DMS153 treated with DMSO at 0.1 percent for 48 hours (cell line): ENCODE measurements at regions not wholly inside any gene's neighbourhood (a gene's known extent, or its start where the extent isn't known, plus 50 kb on each side); places are given as distances from the start of the nearest gene placed in this dataset.
"Not testable (repeated sequence)": the region's sequence is repeated elsewhere in the genome, so short reads cannot be mapped to it uniquely, and the experiment has no call there.

ENCODE experiments used
- DNase-seq: peaks from one replicate; lab custom pipeline; 2025; ENCODE audit not compliant: unreplicated experiment; lab: John Stamatoyannopoulos, UW

- DNase-seq = no peak
These were observed 501.4 kb upstream of the ST8SIA4 start for GRCh38 chr5:101404531-101404930.

DNA sequence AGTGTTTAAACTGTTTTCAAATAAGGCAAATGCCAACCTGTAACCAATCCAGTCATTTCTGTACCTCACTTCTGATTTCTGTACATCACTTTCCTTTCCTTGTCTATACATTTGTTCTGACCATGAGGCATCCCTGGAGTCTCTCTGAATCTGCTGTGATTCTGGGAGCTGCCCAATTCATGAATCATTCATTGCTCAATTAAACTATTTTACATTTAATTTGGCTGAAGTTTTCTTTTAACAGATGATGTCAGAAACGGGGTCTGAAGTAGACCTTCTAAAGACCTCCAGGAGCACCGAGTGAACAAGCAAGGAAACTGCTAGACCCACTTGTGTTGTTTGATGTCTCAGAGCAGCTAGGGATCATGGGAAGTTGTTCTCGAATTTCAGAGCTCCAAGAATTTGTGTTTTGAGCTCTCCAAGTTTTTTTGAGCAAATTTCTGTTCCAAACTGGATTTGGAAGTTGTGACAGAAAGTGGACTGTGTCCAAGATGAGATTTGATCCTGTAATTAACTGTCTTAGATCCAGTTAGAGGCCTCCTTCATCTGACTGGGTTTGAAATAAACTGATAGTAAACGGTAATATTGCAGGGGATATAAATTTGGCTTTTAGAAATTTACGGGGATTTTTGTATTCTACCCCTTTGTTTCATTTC, 490.8 kb upstream of the ST8SIA4 start:
- no peak for DNase-seq

DNA sequence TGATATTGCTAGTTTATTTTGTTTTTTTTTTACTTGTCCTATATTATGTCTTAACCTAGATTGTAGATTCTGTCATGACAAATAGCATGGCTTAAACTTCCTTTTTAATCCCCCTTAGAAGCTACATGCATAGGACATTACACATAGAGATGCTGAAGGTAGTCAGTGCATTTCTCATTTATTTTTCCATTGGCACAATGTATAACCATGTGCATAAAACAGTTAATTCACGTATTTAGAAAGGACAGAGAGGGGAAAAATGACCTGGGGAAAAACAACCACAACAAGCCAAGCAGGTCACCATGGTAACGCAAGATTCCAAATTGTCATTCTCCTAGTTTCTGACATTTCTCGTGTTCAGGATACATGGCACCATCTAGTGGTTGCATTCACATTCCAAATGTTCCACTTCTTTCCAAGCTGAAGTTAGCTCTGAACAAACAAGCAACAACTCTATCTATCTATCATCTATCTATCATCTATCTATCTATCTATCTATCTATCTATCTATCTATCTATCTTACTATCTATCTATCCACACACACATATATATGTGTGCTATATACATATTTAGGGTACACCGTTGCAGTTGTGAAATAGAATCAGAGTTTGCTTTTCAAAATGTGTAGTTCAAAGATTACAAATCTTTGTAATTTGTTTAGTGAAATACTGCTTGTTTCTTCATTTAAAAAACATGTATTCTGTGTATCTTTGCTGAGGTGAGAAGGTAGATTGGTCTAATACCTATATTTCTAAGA, 487.2 kb upstream of the ST8SIA4 start:
- peak; percentile 3 for DNase-seq

DNA sequence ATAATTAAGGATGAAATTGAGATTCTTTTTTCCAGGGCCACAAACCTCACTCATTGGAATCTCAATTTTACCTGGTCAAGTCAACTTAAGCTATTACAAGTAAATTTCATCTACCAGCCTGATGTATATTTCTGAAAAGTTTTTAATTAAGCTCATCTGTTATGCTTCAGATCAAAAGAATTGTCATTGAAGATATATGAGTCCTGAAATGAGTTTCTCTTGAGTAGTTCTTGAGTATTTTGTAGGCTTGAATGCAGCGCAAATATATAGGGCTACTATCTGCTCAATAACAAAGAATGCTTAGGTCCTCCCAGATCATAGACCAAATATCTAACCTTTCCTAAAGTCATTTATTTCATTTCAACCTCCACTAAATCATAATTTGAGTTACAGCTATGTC, 482.2 kb upstream of the ST8SIA4 start:
- no peak for DNase-seq

GRCh38 chr5:101370181-101370580, 467.1 kb upstream of the ST8SIA4 start:
- no peak for DNase-seq

GRCh38 chr5:101364469-101364868, 461.4 kb upstream of the ST8SIA4 start:
- DNase-seq = no peak

DNA sequence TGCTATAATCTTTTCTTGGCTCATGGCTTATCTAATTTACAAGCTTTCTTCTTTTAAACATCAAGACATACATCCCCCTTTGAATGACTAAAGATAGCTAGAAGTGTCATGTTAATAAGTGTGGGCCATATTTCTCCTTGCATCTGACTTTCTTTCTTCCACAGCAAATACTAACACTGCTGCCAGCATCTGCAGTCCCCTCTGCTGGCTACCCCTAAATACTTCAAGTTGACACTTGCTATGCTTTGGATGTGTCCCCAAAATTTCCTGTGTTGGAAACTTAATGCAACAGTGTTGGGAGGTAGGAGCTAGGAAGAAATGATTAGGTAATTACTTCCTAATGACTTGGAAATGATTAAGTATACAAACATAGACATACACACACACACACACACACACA, 459.0 kb upstream of the ST8SIA4 start:
- DNase-seq = no peak

DNA sequence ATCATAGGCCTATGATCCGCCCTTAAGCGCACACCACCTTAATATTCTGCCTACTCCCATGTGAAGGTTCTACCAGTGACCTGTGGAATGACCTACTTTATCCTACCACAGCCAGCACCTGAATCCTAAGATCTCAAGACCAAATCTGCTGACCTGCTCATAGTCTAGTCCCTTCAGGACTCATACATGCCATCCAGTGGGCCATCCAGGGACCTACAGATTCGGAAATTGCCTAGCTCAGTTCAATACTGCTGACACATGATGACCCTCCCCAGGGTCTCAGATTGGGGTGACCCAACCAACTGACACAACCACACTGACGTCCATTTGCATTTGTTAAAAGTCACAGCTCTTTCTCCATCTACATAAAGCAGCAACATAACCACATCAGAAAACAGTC, 443.8 kb upstream of the ST8SIA4 start:
- DNase-seq = no peak

DNA sequence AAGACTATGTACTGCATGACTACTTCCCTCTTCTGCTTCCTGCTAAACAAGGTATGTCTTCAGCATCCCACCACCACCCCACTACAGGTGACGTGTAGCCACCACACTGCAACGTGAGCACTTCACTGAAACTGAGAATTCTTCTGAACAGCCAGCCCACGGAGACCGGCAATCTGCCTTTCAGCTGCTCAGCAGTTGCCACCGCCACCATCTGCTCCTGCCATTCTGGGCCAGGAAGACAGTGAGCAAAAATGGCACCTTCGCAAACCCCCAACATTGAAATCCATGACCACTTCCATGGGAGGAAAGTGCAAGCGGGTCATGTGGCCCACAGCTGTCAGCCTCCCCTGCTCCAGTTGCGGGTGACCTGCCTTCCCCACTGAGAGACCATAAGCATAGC, 443.4 kb upstream of the ST8SIA4 start:
- no peak for DNase-seq

- DNase-seq = no peak
These were observed 435.1 kb upstream of the ST8SIA4 start for GRCh38 chr5:101338226-101338625.

DNA sequence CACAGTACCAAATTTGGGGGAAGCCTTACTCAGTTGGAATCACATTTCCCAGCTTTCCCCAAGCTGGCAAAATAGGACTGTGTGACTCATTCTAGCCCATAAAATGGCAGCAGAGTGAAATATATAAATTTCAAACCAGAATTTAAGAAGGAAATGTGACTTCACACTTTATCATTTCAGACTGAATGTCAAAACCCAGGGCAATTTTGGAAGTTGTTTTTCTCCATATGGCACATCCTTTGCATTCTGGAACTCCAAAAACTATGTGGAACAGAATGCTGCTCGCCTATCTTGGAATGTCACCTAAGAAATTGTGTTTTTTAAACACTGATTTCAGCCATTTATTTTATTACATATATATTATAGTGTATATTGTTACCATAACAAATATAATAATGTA, 424.7 kb upstream of the ST8SIA4 start:
- no peak for DNase-seq

GRCh38 chr5:101326766-101327165, 423.7 kb upstream of the ST8SIA4 start:
- DNase-seq = no peak

GRCh38 chr5:101316401-101316800, 413.3 kb upstream of the ST8SIA4 start:
- DNase-seq = not testable (repeated sequence)

- peak; percentile 23 for DNase-seq
These were observed 403.5 kb upstream of the ST8SIA4 start for GRCh38 chr5:101306391-101307137.

GRCh38 chr5:101296477-101296876, 393.4 kb upstream of the ST8SIA4 start:
- DNase-seq = no peak

DNA sequence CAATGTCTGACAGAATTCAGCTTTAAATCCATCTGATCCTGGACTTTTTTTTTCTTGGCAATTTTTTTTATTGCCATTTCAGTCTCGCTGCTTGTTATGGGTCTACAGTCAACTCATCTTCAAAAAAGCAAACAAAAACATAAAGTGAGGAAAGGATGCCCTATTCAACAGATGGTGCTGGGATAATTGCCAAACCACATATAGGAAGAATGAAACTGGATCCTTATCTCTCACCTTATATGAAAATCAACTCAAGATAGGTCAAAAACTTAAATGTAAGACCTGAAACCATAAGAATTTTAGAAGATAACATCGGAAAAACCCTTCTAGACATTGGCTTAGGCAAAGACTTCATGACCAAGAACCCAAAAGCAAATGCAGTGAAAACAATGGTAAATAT, 389.1 kb upstream of the ST8SIA4 start:
- DNase-seq = peak; percentile 33

DNA sequence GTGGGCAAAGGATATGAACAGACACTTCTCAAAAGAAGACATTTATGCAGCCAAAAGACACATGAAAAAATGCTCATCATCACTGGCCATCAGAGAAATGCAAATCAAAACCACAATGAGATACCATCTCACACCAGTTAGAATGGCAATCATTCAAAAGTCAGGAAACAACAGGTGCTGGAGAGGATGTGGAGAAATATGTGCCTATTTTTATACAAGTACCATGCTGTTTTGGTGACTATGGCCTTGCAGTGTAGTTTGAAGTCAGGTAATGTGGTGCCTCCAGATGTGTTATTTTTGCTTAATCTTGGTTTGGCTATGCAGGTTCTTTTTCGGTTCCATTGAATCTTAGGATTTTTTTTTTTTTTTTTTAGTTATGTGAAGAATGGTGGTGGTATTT, 387.7 kb upstream of the ST8SIA4 start:
- DNase-seq = not testable (repeated sequence)

GRCh38 chr5:101288633-101289032, 385.6 kb upstream of the ST8SIA4 start:
- DNase-seq = no peak

GRCh38 chr5:101284736-101285375, 381.8 kb upstream of the ST8SIA4 start:
- DNase-seq = no peak

DNA sequence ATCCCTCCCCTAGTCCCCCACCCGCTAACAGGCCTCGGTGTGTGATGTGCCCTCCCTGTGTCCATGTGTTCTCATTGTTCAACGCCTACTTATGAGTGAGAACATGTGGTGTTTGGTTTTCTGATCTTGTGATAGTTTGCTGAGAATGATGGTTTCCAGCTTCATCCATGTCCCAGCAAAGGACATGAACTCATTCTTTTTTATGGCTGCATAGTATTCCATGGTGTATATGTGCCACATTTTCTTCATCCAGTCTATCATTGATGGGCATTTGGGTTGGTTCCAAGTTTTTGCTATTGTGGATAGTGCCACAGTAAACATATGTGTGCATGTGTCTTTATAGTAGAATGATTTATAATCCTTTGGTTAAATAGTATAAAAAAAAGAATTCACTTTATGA, 380.9 kb upstream of the ST8SIA4 start:
- DNase-seq = not testable (repeated sequence)

- DNase-seq = no peak
These were observed 375.8 kb upstream of the ST8SIA4 start for GRCh38 chr5:101278917-101279316.
